HG02973 (cell line): ENCODE measurements at regions not wholly inside any gene's neighbourhood (a gene's known extent, or its start where the extent isn't known, plus 50 kb on each side); places are given as distances from the start of the nearest gene placed in this dataset.
"Not testable (repeated sequence)": the region's sequence is repeated elsewhere in the genome, so short reads cannot be mapped to it uniquely, and the experiment has no call there.

Experiments used
- ATAC-seq: cut with Tn5 transposase; IDR thresholded peaks from one replicate; pipeline ENCODE4 v1.9.1; 2021; ENCODE audit warnings: moderate library complexity; ENCODE audit not compliant: unreplicated experiment

DNA sequence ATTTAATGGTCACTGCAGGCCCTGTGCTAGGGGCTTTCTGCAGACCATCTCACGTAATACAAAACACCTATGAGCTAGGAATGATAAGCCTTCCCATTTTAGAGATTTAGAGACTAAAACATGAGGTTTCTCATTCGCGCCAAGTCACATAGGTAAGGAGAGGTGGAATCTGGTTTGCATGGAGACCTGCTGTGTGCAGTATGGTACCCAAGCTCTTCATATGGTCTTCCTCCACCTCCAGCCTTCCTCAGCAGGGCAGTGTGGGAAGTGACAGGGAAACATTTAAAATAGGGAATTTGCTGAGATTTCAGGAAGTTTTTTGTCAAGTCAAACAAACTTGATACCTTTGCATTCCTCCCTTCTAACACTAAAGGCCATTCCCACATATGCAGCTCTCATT, 337.6 kb downstream of the IL20RB start:
- no peak for ATAC-seq

DNA sequence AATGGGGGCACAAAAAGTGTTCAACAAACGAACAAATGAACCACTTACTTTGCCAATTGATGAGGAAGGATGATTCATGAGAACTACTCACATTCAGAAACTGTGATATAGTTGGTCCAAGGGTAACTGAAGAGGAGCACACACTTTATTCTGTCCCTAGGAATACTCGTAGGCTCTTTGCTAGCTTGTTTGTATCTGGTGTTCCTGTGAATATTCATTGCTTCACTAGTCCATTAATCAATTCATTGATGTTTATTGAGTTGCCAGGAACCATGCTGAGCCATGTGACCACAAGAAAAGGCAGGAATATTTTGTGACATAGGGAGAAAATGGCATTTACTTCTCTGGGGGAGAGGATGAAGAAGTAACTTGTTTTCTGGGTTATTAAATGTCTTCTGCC, 338.3 kb downstream of the IL20RB start:
- ATAC-seq, result no peak

DNA sequence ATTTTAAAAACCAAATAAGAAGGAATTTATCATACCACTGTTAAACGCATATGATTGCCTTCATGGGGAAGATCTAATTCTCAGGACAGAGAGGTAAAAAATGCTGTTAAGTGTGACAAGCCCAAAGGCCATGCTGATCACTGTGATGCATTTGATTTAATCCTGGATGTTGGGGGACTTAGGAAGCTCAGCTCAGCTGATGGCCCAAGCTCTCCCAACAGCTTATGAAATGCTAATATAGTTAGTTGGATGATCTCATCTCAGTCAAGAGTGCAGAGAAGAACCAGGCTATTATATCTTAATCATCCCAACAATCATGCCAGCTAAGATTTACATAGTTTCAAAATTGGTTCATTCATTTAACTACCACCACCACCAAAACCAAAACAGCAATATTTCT, 340.0 kb downstream of the IL20RB start:
- ATAC-seq, result no peak

DNA sequence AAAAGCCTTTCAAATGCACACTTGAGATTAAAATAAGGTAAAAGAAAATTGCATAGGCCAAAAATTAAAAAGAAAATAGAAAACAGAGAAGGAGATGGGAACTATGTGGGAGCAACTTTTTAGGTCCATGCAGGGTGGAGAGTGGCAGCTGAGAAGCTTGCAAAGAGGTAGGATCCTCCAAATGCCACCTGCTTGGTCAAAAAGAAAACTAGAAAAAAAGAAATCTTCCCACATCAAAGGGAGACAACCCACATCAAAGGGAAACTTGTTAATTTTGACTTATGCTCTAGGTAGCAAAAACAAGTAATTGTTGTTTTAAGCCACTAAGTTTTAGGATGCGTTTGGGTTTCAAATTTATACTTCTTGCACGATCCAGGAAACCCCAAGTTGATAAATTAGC, 342.9 kb downstream of the IL20RB start:
- no peak for ATAC-seq

DNA sequence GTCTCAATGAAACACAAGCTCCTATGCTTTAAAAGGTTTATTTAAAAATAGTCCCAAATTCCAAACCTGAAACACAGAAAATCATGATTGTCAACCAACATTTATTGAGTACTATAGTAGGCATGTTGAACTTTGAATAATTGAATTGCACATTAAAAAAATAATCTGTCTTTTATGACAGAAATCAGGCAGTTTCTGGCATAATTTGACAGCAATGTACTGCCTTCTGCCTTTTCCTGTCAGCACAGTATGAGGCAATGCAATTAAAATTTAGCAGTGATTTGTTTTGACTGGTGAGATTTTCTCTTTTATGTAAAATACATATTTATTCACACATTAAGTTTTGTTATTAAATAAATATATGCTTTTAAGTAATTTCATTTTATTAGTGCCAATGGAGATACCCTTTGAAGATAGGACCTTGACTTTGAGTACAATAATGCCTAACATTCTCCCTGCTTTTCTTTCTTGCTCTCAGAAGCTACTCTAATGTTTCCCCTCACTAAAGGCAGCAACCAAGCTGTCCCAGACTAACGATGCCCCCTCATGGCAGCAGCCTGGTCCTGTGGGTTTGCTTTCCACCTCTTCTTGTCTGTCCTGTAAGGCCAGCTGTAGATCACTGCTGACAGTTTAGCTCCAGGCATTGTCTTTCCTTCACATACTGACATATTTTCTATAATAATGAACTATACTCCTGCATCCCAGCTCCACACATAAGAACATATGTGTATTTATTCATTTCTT, 346.7 kb downstream of the IL20RB start:
- no peak for ATAC-seq

DNA sequence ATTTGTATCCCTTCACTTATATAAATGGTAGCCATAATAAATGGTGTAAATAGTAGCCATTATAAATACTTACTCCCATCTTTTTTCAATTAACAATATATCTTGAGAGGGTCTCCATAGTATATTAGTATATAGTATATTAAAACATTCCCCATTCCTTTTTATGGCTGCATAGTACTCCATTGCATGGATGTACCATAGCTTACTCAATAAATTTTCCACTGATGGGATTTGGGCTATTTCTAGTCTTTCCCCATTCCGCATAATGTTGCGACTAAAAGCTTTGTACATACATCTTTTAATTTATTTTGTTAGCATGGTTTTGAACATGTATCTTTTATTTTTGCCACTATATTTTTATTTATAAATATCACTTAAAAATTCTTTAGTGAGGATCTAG, 366.3 kb downstream of the IL20RB start:
- ATAC-seq, result no peak

DNA sequence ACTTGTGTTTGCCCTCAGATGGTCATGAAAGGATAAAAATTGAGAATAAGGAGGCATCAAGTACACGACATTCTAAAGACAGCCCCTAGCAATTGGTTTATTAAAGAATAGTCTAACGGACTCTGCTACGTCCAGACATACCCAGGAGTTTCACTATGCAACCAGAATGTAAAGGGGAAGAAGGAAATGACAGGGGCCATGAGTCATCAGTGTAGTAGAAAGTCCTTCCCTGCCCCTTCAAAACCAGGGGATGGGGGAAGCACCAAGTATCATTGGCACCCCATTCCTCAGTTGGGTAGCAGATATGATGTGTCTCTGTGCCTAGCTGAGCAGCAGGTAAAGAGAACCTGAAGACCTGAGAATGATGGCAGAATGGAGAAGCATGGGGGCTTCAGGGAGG, 367.4 kb downstream of the IL20RB start:
- no peak for ATAC-seq

DNA sequence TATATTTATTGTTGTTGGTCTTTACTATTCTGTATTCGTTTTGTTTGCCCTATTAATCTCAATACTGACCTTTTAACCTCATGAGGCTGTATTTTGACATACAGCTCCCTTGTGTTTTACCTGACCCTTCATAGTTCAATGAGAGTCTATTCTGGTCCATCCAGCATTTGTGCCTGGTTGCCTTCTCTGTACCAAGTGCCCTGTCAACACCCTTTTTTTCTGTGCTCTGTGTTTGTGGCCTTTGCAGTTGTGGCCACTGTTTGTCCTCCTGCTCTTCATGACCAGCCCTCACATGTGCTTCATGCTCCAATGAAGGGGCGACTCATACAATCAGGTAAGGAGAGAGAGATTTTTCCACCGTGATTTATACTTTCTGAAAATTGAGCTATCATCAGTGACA, 368.2 kb downstream of the IL20RB start:
- no peak for ATAC-seq

DNA sequence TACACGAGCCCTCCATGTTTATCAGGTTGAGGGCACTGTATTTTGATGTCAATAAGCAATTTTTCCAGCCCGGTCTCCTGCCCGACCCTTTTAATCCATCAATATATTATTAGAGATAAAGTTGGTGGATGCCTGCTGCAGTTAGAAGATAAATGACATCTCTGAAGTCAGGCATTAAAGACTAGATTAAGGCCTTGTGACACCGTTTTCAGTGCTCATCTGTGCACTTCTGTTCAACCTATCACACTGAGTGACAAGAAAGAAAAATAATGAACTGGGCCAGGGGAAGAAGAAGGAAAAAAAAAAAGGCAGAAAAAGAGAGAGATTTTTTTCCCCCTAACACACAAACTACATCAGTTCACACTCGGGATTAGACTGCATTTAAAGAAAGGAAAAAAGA, 371.8 kb downstream of the IL20RB start:
- ATAC-seq, result no peak

DNA sequence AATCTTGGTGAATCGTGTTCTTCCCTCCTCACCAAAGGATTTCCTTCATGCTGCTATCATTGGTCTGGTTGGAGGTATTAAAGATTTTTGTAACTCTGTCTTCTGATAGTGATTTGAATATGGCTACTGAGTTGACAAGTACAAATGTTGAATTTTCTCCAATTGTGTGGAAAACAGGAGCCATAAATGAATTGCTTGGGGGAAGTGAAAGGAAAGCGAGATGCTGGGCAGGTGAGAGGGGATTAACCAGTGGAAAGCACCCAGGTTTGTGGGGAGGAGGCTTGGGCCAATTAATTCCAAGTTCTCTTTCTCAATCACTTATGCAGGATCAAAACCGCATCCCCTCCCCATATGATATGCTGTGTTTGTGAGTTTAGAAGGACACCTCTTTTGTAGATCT, 372.5 kb downstream of the IL20RB start:
- ATAC-seq, result no peak

DNA sequence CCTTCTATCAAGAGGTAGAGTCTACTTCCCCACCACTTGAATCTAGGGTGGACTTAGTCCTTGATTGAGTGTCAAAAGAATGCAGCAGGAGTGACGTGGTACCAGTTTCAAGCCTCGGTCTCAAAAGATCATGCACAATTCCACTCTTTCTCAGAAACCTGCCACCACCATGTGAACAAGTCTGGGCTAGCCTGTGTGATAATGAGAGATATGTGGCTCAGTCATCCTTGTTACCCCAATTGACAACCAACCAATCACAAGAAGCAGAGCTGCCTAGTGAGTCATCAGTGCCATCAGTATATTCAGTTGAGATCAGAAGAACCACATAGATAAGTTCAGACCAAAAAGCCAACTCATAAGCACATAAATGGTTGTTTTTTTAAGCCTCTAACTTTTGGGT, 374.5 kb downstream of the IL20RB start:
- ATAC-seq, result no peak

DNA sequence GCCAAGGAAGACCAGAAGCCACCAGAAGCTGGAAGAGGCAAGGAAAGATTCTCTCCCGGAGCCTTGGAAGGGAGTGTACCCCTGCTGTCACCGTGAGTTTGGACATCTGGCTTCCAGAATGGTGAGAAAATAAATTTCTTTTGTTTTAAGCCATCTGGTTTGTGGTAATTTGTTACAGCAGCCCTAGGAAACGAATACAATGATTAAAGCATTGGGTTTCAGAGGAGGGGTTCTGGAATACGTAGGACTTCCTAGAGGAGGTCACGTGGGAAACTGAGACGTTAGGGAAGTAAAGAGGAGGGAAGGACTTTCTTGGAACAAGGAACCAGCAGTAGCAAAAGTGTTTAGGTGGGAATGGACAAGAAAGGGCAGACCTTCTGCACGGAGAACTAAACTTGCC, 377.7 kb downstream of the IL20RB start:
- no peak for ATAC-seq

DNA sequence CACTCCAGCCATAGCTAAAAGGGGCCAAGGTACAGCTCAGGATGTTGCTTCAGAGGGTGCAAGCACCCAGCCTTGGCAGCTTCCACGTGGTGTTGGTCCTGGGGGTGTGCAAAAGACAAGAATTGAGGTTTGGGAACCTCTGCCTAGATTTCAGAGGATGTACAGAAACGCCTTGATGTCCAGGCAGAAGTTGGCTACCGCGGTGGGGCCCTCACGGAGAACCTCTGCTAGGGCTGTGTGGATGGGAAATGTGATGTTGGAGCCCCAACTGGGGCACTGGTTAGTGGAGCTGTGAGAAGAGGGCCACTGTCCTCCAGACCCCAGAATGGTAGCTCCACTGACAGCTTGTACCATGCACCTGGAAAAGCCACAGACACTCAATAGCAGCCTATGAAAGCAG, 380.6 kb downstream of the IL20RB start:
- not testable (repeated sequence) for ATAC-seq

DNA sequence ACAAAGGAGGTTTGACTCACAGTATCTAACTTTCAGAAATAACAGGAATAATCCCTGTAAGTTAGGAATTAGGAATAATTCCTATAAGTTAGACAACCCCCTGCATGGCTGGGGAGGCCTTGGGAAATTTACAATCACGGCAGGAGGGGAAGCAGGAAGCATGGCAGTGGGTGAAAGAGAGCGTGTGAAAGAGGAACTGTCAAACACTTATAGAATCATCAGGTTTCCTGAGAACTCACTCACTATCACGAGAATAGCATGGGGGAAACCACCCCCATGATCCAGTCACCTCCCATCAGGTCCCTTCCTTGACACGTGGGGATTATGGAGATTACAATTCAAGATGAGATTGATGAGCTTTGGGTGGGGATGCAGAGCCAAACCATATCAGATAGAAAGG, 385.5 kb downstream of the IL20RB start:
- ATAC-seq, result no peak

DNA sequence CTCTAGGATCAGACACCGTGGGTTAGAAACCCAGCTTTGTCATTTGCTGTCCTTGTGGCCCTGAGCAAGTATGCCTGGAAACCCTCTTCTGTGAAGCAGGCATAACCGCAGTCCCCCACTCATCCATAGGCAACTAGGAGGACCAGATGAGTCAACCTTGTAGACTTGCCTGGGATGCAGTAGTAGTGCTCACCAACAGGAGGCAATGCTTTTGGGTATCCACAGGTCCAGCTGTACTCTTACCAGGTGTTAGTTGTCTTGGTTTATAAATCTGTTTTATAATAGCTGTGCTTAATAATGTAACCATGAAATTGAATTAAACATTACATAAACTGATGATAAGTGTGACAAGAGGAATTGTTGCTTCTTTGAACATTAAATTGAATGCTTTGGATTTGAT, 389.3 kb downstream of the IL20RB start:
- no peak for ATAC-seq

DNA sequence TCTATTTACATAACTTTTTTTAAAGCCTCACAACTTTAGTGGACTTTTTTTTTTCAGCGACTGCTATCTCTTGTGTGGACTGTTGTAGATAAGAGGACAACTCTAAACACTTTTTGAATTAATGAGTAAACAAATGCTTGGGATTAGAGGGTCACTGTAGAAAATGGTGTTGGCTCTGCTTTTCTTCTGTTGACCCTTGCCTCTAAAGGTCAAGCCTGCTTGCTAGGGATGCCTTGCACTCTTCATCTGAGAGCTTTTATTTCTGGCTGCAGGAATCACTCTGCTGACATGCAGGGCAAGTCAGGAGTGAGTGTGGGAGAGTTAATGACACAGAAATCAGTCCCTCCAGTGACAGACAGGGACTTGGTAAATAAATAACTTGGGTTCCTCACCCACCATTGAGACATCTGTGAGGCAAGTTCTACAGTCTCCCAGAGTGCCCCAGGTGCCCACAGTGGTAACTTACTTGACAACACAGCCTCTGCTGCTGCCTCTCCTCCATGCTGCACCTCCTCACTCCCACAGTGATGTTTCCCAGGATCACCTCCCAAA, 390.1 kb downstream of the IL20RB start:
- no peak for ATAC-seq

DNA sequence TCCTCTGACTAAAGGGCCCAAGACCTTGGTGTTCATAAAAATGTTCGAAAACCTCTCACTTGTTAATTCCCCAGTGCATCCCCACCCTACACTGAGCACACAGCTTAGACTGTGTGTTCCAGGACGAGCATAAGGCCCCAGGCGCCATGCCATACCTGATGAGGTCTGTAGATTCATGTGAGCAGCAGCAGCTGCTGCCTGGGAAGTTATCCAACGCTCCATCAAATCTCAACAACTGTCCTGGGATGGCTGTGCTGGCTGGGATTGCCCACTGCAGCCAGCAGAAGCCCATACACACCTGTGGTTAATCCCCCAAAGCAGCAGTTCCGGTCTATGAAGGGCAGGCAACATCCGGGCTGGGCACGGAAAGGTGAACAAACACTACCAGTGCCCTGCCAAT, 391.2 kb downstream of the IL20RB start:
- no peak for ATAC-seq

DNA sequence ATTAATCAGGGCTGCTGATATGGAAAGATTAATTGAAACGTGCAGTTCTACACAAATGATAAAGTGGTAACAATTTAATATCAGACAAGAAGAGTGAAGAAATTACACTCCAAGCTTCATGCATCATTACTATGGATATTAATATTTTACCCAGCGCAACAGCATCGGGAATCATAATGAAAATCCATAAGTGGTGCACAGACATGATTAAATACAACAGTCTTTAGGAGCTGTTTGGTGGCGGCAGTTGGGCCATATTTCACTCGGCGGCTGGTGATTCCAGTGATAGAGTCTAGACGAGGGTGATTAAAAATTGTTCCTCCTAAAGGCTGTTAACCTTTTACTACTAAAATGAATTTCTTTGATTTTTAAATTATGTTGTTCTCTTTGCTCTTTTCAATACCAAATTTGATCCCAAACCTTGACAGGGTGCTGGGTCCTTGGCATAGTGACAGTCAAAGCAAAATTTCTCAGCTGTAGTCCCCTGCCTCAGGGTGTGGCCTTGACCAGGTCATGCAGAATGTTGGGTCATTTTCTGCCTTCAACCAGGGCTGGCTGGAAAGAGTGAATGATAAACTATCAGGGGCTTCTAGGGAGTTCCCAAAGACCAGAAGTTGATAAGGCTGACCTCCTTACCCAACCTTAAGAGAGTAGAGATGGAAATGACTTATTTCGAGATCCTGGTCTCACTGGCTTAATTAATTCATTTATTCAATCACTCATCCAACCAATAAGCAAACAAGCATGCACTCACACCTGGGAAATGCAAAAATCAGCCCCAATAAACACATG, 392.0 kb downstream of the IL20RB start:
- ATAC-seq, result no peak

DNA sequence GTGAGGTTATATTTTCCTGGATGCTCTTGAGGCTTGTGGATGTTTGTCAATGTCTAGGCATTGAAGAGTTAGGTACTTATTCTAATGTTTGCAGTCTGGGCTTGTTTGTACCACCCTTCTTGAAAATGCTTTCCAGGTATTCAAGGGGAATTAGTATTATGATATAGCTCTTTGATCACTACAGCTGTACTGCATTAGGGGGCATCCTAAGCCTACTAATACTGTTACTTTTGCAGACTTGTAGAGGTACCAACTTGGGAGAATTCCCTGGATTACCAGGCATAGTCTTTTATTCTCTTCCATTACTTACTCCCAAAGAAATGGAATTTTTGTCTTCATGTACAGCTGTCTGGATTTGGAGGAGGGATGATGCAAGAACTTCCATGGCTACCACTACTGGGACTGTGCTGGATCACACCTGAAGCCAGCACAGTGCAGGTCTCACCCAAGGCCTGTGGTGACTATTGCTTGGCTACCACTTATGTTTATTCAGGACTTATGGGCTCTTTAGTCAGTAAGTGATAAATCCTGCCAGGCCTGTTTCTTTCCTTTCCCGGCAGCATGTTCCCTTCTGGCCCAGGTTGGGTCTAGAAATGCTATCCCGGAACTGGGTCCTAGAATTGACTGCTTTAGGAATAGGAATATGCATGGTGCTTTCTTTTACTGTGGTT, 402.9 kb downstream of the IL20RB start:
- no peak for ATAC-seq

DNA sequence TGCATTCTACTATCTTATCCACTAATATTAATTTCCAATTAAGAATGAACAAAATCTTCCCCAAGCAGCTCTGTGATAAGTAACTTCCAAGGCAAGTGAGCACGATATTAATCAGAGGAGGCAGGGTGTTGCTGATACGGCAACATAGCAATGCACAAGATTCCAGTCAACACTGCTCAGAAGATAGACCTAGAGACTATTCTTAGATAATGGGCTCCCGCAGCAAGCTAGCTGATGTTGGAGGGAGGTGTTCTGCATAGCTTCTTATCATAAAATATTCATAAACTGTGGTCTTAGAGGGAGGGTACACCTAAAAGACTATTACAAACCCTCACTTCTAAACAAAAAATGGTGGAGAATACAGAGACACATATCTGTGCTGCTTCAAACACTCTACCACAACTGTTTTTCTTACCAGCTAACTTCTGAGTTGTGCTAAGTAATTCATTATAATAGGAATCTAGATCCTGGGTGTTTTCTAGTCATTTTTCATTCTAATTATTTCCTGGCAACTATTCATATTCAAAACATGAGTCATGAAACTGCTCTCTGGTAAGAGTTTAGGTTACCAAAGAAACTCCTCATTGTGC, 382.0 kb upstream of the SOX14 start:
- no peak for ATAC-seq

DNA sequence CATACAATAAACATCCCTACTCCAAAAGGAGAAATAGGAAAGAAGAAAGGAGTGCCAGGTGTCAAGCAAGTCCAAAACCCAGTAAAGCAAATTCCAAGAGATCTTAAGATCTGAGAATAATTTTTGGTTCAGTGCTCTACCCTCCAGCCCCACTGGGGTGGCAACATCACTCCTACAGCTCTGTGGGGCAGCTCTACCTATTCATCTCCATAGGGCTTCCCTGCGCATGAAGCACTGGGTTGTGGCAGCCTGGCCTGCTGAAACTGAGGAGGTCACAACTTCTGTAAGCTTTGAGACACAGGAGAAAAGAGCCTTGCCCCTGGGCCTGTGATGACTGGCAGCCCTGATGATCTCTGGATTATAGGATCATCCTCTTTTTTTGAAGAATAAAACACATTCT, 378.2 kb upstream of the SOX14 start:
- ATAC-seq, result no peak
